ENCODE measurements at regions not wholly inside any gene's neighbourhood (a gene's known extent, or its start where the extent isn't known, plus 50 kb on each side); places are given as distances from the start of the nearest gene placed in this dataset.

DNA sequence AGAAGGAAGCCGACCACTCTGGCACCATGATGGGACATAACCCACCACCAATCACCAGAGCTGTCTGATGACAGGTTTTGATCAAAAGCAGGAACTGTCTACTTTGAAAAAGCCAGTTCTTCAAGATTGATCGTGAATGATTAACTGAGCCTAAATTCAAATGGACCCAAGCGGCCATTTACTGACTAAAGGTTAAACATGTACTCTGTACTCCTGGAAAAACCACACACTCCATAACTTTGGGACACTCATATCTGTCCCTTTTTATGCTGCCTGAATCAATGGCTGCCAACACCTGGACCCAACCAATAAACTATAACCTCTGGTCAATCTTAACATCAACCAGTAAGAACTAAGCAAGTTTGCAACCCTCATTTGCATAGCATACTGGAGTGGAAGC lies 206.6 kb downstream of the URB2 start:
- TF ChIP-seq, protein P1, sequence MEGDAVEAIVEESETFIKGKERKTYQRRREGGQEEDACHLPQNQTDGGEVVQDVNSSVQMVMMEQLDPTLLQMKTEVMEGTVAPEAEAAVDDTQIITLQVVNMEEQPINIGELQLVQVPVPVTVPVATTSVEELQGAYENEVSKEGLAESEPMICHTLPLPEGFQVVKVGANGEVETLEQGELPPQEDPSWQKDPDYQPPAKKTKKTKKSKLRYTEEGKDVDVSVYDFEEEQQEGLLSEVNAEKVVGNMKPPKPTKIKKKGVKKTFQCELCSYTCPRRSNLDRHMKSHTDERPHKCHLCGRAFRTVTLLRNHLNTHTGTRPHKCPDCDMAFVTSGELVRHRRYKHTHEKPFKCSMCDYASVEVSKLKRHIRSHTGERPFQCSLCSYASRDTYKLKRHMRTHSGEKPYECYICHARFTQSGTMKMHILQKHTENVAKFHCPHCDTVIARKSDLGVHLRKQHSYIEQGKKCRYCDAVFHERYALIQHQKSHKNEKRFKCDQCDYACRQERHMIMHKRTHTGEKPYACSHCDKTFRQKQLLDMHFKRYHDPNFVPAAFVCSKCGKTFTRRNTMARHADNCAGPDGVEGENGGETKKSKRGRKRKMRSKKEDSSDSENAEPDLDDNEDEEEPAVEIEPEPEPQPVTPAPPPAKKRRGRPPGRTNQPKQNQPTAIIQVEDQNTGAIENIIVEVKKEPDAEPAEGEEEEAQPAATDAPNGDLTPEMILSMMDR (IDR thresholded peaks at IDR 0.05; ENCODE audit: low read depth, low read length), result no peak
- TF ChIP-seq EZH2phosphoT487 (IDR thresholded peaks at IDR 0.05; ENCODE audit: low read depth), result no peak

Measured in OCI-LY3 (cell line).